GM19372 (cell line): ENCODE measurements at regions not wholly inside any gene's neighbourhood (a gene's known extent, or its start where the extent isn't known, plus 50 kb on each side); places are given as distances from the start of the nearest gene placed in this dataset.

Source experiments
- ATAC-seq: cut with Tn5 transposase; IDR thresholded peaks from one replicate; pipeline ENCODE4 v1.9.1; 2021; ENCODE audit warnings: mild to moderate bottlenecking, low read depth, moderate library complexity; ENCODE audit not compliant: unreplicated experiment

- no peak for ATAC-seq
These were observed 342.2 kb downstream of the PPARGC1A start for GRCh38 chr4:23547601-23548000.

- no peak for ATAC-seq
These were observed 342.8 kb downstream of the PPARGC1A start for GRCh38 chr4:23547096-23547495.

- no peak for ATAC-seq
These were observed 349.8 kb downstream of the PPARGC1A start for GRCh38 chr4:23539969-23540569.

- no peak for ATAC-seq
These were observed 356.0 kb downstream of the PPARGC1A start for GRCh38 chr4:23533859-23534258.

- ATAC-seq: no peak
These were observed 373.1 kb downstream of the PPARGC1A start for GRCh38 chr4:23516716-23517115.

GRCh38 chr4:23504083-23504482 lies 385.8 kb downstream of the PPARGC1A start:
- ATAC-seq: no peak

- ATAC-seq: no peak
These were observed 388.9 kb downstream of the PPARGC1A start for GRCh38 chr4:23500894-23501449.

GRCh38 chr4:23485801-23486200 lies 404.0 kb downstream of the PPARGC1A start:
- ATAC-seq: no peak

- no peak for ATAC-seq
These were observed 405.2 kb downstream of the PPARGC1A start for GRCh38 chr4:23484689-23485088.

- no peak for ATAC-seq
These were observed 406.4 kb downstream of the PPARGC1A start for GRCh38 chr4:23483320-23483960.

- no peak for ATAC-seq
These were observed 408.3 kb downstream of the PPARGC1A start for GRCh38 chr4:23481566-23481965.

- no peak for ATAC-seq
These were observed 411.9 kb downstream of the PPARGC1A start for GRCh38 chr4:23477905-23478304.

- no peak for ATAC-seq
These were observed 413.2 kb downstream of the PPARGC1A start for GRCh38 chr4:23476515-23477090.

GRCh38 chr4:23463071-23463470 lies 426.8 kb downstream of the PPARGC1A start:
- no peak for ATAC-seq

- ATAC-seq: no peak
These were observed 431.8 kb downstream of the PPARGC1A start for GRCh38 chr4:23458054-23458453.

- no peak for ATAC-seq
These were observed 433.0 kb downstream of the PPARGC1A start for GRCh38 chr4:23456864-23457263.

GRCh38 chr4:23455456-23456158 lies 434.2 kb downstream of the PPARGC1A start:
- no peak for ATAC-seq

GRCh38 chr4:23441530-23442069 lies 448.2 kb downstream of the PPARGC1A start:
- no peak for ATAC-seq

- ATAC-seq: no peak
These were observed 451.1 kb downstream of the PPARGC1A start for GRCh38 chr4:23438764-23439163.

- no peak for ATAC-seq
These were observed 460.4 kb downstream of the PPARGC1A start for GRCh38 chr4:23429497-23429896.

GRCh38 chr4:23425570-23425969 lies 464.3 kb downstream of the PPARGC1A start:
- ATAC-seq: no peak
